ENCODE measurements at regions not wholly inside any gene's neighbourhood (a gene's known extent, or its start where the extent isn't known, plus 50 kb on each side); places are given as distances from the start of the nearest gene placed in this dataset.
A peak's percentile ranks its signal among the peaks of the same experiment; 100 is the strongest.

GRCh38 chr3:168249205-168249549 is 153.5 kb upstream of the GOLIM4 start:
- no peak for DNase-seq (ENCODE audit: low read depth in 2 of 2)

- DNase-seq (ENCODE audit: low read depth in 2 of 2): no peak
These were observed 152.9 kb upstream of the GOLIM4 start for GRCh38 chr3:168248383-168249204.

GRCh38 chr3:168241156-168241555 is 145.4 kb upstream of the GOLIM4 start:
- DNase-seq (ENCODE audit: low read depth in 2 of 2): no peak

- DNase-seq (ENCODE audit: low read depth in 2 of 2): no peak
These were observed 143.6 kb upstream of the GOLIM4 start for GRCh38 chr3:168239287-168239686.

- DNase-seq (ENCODE audit: low read depth in 2 of 2): no peak
These were observed 137.3 kb upstream of the GOLIM4 start for GRCh38 chr3:168233001-168233400.

- no peak for DNase-seq (ENCODE audit: low read depth in 2 of 2)
These were observed 127.4 kb upstream of the GOLIM4 start for GRCh38 chr3:168223085-168223484.

GRCh38 chr3:168220556-168220955 is 124.8 kb upstream of the GOLIM4 start:
- DNase-seq (ENCODE audit: low read depth in 2 of 2): no peak

- DNase-seq (ENCODE audit: low read depth in 2 of 2): no peak
These were observed 123.8 kb upstream of the GOLIM4 start for GRCh38 chr3:168219530-168219929.

GRCh38 chr3:168218600-168218999 is 122.9 kb upstream of the GOLIM4 start:
- no peak for DNase-seq (ENCODE audit: low read depth in 2 of 2)

- DNase-seq (ENCODE audit: low read depth in 2 of 2): no peak
These were observed 121.1 kb upstream of the GOLIM4 start for GRCh38 chr3:168216851-168217250.

GRCh38 chr3:168213920-168214319 is 118.2 kb upstream of the GOLIM4 start:
- DNase-seq (ENCODE audit: low read depth in 2 of 2): no peak

- no peak for DNase-seq (ENCODE audit: low read depth in 2 of 2)
These were observed 117.1 kb upstream of the GOLIM4 start for GRCh38 chr3:168212664-168213285.

- DNase-seq (ENCODE audit: low read depth in 2 of 2): no peak
These were observed 109.7 kb upstream of the GOLIM4 start for GRCh38 chr3:168205451-168205850.

GRCh38 chr3:168197162-168197561 is 101.4 kb upstream of the GOLIM4 start:
- no peak for DNase-seq (ENCODE audit: low read depth in 2 of 2)

- DNase-seq (ENCODE audit: low read depth in 2 of 2): no peak
These were observed 96.1 kb upstream of the GOLIM4 start for GRCh38 chr3:168191856-168192255.

- DNase-seq (ENCODE audit: low read depth in 2 of 2): no peak
These were observed 91.5 kb upstream of the GOLIM4 start for GRCh38 chr3:168187233-168187632.

- no peak for DNase-seq (ENCODE audit: low read depth in 2 of 2)
These were observed 90.7 kb upstream of the GOLIM4 start for GRCh38 chr3:168186293-168186983.

- DNase-seq (ENCODE audit: low read depth in 2 of 2): no peak
These were observed 88.0 kb upstream of the GOLIM4 start for GRCh38 chr3:168183774-168184173.

- DNase-seq (ENCODE audit: low read depth in 2 of 2): no peak
These were observed 73.0 kb upstream of the GOLIM4 start for GRCh38 chr3:168168743-168169142.

GRCh38 chr3:168165390-168166269 is 69.9 kb upstream of the GOLIM4 start:
- peak; percentile 32 to 43 for DNase-seq (ENCODE audit: low read depth in 2 of 2)

- no peak for DNase-seq (ENCODE audit: low read depth in 2 of 2)
These were observed 66.4 kb upstream of the GOLIM4 start for GRCh38 chr3:168162172-168162571.

- no peak for DNase-seq (ENCODE audit: low read depth in 2 of 2)
These were observed 66.0 kb upstream of the GOLIM4 start for GRCh38 chr3:168161696-168162095.

Data from fibroblast of skin of left biceps (primary cell).